MCF 10A (cell line): ENCODE measurements at regions not wholly inside any gene's neighbourhood (a gene's known extent, or its start where the extent isn't known, plus 50 kb on each side); places are given as distances from the start of the nearest gene placed in this dataset.

ENCODE experiments used
- BruUV-seq: library from RNA; stranded (reverse); fragments of 400-500 nt; replicated peaks from 2 replicates; lab custom pipeline; 2021; lab: Mats Ljungman, UMichigan
- CTCF ChIA-PET: fragments of 300-600 bp; sonication (Branson Sonifier 250); formaldehyde crosslinking; extraction: SDS; loops from one replicate; lab custom pipeline; 2021; ENCODE audit warnings: antibody characterized with exemption, inconsistent platforms; lab: Yijun Ruan, JAX
- POLR2A ChIA-PET: fragments of 300-600, 350-650 bp; sonication (Branson Sonifier 250); formaldehyde crosslinking; extraction: SDS; loops from one replicate; lab custom pipeline; 2020; ENCODE audit warnings: antibody characterized with exemption, inconsistent platforms; lab: Yijun Ruan, JAX
- DNase-seq: peaks from one replicate; pipeline ENCODE4 v3.0.0-alpha.2; 2018; ENCODE audit not compliant: unreplicated experiment
- H3K27ac Mint-ChIP-seq: one replicate; pipeline ENCODE4 v1.8.0; 2022; ENCODE audit warnings: mild to moderate bottlenecking, low read depth, mixed read lengths; ENCODE audit not compliant: unreplicated experiment
- H3K27me3 Mint-ChIP-seq: one replicate; pipeline ENCODE4 v1.8.0; 2022; ENCODE audit warnings: mixed read lengths; ENCODE audit not compliant: insufficient read depth, unreplicated experiment
- H3K36me3 Mint-ChIP-seq: one replicate; pipeline ENCODE4 v1.8.0; 2022; ENCODE audit warnings: mild to moderate bottlenecking, moderate library complexity, mixed read lengths; ENCODE audit not compliant: insufficient read depth, unreplicated experiment
- H3K4me1 Mint-ChIP-seq: one replicate; pipeline ENCODE4 v1.8.0; 2022; ENCODE audit warnings: mixed read lengths; ENCODE audit not compliant: insufficient read depth, unreplicated experiment
- H3K4me3 Mint-ChIP-seq: one replicate; pipeline ENCODE4 v1.8.0; 2022; ENCODE audit warnings: mild to moderate bottlenecking, moderate library complexity, mixed read lengths; ENCODE audit not compliant: unreplicated experiment
- H3K9me3 Mint-ChIP-seq: one replicate; pipeline ENCODE4 v1.8.0; 2022; ENCODE audit warnings: mixed read lengths; ENCODE audit not compliant: unreplicated experiment
- intact Hi-C: fragments of 100-400 bp; cut with micrococcal nuclease; formaldehyde crosslinking; loops from 2 replicates; pipeline ENCODE4 v1.14.1; 2022
- TF ChIP-seq, protein P1 (sequence below): fragments of 200-600 bp; IDR thresholded peaks from one replicate; pipeline ENCODE4 v1.8.0; 2022; ENCODE audit warnings: antibody characterized with exemption, mild to moderate bottlenecking; ENCODE audit not compliant: unreplicated experiment

DNA sequence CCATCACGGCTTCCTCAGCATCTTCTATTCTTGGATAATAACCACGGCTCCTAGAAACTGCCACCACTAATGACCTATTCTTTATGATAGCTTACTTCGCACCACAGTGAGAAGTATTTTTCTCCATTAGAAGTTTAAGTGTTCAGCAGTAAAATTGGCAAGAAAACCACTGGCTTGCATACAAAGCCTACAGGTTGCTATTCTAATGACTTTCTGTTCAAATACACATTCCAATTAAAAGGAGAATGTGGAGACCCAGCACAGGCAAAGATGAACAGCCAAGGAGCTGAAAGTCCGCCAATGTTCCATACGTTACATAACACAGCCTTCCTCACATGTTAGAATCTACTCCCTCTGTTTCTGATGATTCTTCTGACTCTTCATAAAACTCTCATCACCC lies 875.0 kb upstream of the PRKX start:
- intact Hi-C loops = no loop called here
- CTCF ChIA-PET = no interaction called here
- Mint-ChIP-seq H3K36me3 (no peaks in the 10 kb centered on the region), H3K9me3 (peaks cover 30% of the 10 kb centered on the region), H3K4me3 (no peak overlapping the region), H3K27ac (no peak overlapping the region), H3K27me3 (no peaks in the 10 kb centered on the region), H3K4me1 (no peaks in the 10 kb centered on the region)
- TF ChIP-seq, protein P1, sequence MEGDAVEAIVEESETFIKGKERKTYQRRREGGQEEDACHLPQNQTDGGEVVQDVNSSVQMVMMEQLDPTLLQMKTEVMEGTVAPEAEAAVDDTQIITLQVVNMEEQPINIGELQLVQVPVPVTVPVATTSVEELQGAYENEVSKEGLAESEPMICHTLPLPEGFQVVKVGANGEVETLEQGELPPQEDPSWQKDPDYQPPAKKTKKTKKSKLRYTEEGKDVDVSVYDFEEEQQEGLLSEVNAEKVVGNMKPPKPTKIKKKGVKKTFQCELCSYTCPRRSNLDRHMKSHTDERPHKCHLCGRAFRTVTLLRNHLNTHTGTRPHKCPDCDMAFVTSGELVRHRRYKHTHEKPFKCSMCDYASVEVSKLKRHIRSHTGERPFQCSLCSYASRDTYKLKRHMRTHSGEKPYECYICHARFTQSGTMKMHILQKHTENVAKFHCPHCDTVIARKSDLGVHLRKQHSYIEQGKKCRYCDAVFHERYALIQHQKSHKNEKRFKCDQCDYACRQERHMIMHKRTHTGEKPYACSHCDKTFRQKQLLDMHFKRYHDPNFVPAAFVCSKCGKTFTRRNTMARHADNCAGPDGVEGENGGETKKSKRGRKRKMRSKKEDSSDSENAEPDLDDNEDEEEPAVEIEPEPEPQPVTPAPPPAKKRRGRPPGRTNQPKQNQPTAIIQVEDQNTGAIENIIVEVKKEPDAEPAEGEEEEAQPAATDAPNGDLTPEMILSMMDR = no peak
- DNase-seq = no peak
- POLR2A ChIA-PET = no interaction called here
- no TSS peak for BruUV-seq

DNA sequence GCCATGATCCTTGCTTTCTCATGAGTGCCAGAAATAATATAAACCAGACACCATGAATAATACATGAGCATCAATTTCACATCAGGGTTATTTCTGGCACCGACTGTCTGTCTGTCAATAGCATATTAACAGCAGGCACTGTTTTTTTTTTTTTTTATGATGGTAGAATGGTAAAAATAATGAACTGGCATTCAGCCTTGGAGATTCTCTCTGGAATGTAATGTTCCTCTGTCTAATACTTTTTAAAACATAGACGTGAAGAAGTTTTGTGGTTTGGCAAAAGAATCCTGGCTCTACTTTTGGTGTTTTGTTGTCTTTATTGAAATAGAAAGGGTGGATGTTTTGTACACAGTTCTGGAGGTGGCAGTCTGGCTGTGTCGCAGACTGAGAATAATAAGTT lies 874.6 kb upstream of the PRKX start:
- ChIA-PET CTCF (no interaction called here), POLR2A (no interaction called here)
- Mint-ChIP-seq H3K4me3 (no peak overlapping the region), H3K4me1 (no peaks in the 10 kb centered on the region), H3K27me3 (no peaks in the 10 kb centered on the region), H3K27ac (no peak overlapping the region), H3K9me3 (peaks cover 30% of the 10 kb centered on the region), H3K36me3 (no peaks in the 10 kb centered on the region)
- intact Hi-C loops = no loop called here
- BruUV-seq = no TSS peak
- no peak for DNase-seq
- TF ChIP-seq, protein P1 = no peak

DNA sequence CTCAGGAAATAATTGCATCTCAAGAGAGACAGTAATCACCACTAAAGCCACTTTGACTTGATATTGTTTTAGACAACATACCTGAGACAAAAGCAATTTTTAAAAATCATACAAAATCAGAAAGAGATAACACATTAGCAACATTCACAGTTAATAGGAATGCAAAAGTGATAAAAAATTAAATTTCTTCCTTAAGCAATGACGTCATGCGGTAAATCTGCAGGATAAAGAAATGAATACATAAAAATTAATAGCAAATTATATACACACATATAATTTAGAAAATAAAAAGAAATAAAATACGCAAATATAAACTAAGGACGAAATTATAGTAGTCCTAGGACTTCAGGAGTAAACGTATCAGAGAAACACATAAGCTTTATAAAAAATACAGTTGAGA lies 866.5 kb upstream of the PRKX start:
- peaks cover 7% of the 10 kb centered on the region for H3K9me3 Mint-ChIP-seq
- no peak for DNase-seq
- no peaks in the 10 kb centered on the region for H3K36me3 Mint-ChIP-seq
- TF ChIP-seq, protein P1 = no peak
- ChIA-PET CTCF (interaction anchor here (0.6 kb wide), 1 partner anchor 11 kb away, joined by 3 read pairs; no protein-coding TSS in a partner anchor), POLR2A (no interaction called here)
- no peaks in the 10 kb centered on the region for H3K27me3 Mint-ChIP-seq
- intact Hi-C loops = no loop called here
- H3K4me3 Mint-ChIP-seq = no peak overlapping the region
- no peaks in the 10 kb centered on the region for H3K4me1 Mint-ChIP-seq
- no peak overlapping the region for H3K27ac Mint-ChIP-seq
- BruUV-seq = no TSS peak

DNA sequence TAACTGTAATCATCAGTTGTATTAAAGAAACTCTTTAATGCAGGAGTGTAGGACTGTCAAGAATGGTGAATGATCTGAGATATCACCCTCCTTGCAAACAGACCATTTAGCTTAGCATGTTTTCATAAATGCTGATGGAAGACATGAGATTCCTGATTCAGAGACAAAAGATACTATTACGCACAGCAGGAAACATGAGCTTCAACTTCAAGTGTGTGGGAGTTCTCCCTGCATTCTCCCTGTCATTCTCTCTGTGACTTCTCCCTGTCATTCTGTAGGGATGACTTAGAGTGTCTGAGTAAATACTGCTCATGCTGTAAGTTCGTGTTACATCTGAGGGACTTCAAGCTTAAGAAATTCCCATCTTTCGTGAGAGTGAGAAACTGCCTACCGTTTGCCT lies 866.0 kb upstream of the PRKX start:
- Mint-ChIP-seq H3K27me3 (no peaks in the 10 kb centered on the region), H3K4me3 (no peak overlapping the region), H3K36me3 (no peaks in the 10 kb centered on the region), H3K9me3 (peaks cover 7% of the 10 kb centered on the region), H3K27ac (no peak overlapping the region), H3K4me1 (no peaks in the 10 kb centered on the region)
- ChIA-PET POLR2A (no interaction called here), CTCF (no interaction called here)
- TF ChIP-seq, protein P1 = no peak
- intact Hi-C loops = no loop called here
- DNase-seq = no peak
- BruUV-seq = no TSS peak
